ENCODE measurements at regions not wholly inside any gene's neighbourhood (a gene's known extent, or its start where the extent isn't known, plus 50 kb on each side); places are given as distances from the start of the nearest gene placed in this dataset.

DNA sequence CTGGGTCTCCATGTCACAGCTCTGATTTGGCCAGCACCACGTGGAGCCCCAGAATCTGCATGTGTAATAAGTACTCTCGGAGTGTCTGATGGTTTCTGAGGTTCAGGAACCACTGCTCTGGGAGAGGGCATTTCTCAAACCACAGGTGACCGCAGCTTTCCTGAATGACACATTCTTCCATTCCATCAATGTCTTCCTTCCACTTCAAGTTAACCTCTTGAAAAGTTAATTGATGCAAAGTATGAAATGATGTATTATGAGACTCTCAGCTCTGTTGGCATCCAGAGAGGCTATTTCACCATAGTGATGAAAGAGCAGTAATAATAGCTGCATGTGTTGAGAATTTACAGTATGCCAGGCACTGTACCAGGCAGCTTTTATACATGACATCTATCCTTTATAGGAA, 61.3 kb upstream of the CRIM1 start:
- Histone ChIP-seq H3K27me3 (ENCODE audit: control insufficient read depth, insufficient read depth, low read length) (no peaks in the 10 kb centered on the region), H3K4me1 (ENCODE audit: control insufficient read depth in 2 of 3, insufficient read depth in 2 of 3, low read depth in 1 of 3, low read length in 3 of 3) (no peaks in the 10 kb centered on the region), H3K9me3 (ENCODE audit: control insufficient read depth in 2 of 3, insufficient read depth in 1 of 3, low read length in 3 of 3) (no peaks in the 10 kb centered on the region), H3K36me3 (ENCODE audit: control insufficient read depth in 2 of 3, insufficient read depth in 3 of 3, low read length in 3 of 3) (no peaks in the 10 kb centered on the region), H3K4me3 (ENCODE audit: low read length in 3 of 3) (no peak overlapping the region), H3K27ac (ENCODE audit: low read depth in 2 of 2, low read length in 2 of 2) (no peak overlapping the region), H3K9ac (ENCODE audit: low read length in 3 of 3) (no peak overlapping the region)
- FAIRE-seq = no peak
- TF ChIP-seq, protein P1, sequence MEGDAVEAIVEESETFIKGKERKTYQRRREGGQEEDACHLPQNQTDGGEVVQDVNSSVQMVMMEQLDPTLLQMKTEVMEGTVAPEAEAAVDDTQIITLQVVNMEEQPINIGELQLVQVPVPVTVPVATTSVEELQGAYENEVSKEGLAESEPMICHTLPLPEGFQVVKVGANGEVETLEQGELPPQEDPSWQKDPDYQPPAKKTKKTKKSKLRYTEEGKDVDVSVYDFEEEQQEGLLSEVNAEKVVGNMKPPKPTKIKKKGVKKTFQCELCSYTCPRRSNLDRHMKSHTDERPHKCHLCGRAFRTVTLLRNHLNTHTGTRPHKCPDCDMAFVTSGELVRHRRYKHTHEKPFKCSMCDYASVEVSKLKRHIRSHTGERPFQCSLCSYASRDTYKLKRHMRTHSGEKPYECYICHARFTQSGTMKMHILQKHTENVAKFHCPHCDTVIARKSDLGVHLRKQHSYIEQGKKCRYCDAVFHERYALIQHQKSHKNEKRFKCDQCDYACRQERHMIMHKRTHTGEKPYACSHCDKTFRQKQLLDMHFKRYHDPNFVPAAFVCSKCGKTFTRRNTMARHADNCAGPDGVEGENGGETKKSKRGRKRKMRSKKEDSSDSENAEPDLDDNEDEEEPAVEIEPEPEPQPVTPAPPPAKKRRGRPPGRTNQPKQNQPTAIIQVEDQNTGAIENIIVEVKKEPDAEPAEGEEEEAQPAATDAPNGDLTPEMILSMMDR (IDR thresholded peaks at IDR 0.05; ENCODE audit: borderline replicate concordance, extremely low read depth, insufficient read depth) = no peak
- no peak for DNase-seq
- intact Hi-C loops (cut with DNase I) = no loop called here

DNA sequence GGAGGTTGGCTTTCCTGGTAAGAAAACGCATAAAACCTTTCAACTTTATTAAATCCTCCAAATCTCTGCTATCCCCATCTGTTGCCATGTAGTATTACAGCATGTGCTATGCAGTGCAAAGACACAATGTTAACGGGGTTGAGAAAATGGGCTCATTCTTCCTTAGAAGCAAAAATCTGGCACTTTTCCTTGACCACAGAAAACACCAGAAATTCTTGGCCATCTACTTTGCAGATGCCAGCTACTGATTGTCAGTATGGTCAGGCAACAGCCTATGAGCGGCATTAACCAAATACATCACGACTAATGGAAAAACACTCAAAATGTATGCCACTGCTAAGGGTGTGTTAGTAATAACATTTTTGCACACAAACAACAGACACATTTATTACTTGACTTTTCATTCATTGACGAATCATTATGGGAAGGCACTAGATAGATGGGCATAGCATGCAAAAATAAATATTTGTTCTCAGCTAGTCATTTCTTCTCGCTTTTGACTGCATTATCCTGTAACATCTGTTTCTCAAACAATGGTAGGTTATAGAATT, 65.2 kb upstream of the CRIM1 start:
- DNase-seq = no peak
- H3K9ac ChIP-seq (ENCODE audit: low read length in 3 of 3) = no peak overlapping the region
- H3K36me3 ChIP-seq (ENCODE audit: control insufficient read depth in 2 of 3, insufficient read depth in 3 of 3, low read length in 3 of 3) = no peaks in the 10 kb centered on the region
- TF ChIP-seq, protein P1 (IDR thresholded peaks at IDR 0.05; ENCODE audit: borderline replicate concordance, extremely low read depth, insufficient read depth) = no peak
- no peaks in the 10 kb centered on the region for H3K4me1 ChIP-seq (ENCODE audit: control insufficient read depth in 2 of 3, insufficient read depth in 2 of 3, low read depth in 1 of 3, low read length in 3 of 3)
- H3K27me3 ChIP-seq (ENCODE audit: control insufficient read depth, insufficient read depth, low read length) = no peaks in the 10 kb centered on the region
- no peak for FAIRE-seq
- no peak overlapping the region for H3K27ac ChIP-seq (ENCODE audit: low read depth in 2 of 2, low read length in 2 of 2)
- intact Hi-C loops (cut with DNase I) = no loop called here
- no peak overlapping the region for H3K4me3 ChIP-seq (ENCODE audit: low read length in 3 of 3)
- H3K9me3 ChIP-seq (ENCODE audit: control insufficient read depth in 2 of 3, insufficient read depth in 1 of 3, low read length in 3 of 3) = no peaks in the 10 kb centered on the region

DNA sequence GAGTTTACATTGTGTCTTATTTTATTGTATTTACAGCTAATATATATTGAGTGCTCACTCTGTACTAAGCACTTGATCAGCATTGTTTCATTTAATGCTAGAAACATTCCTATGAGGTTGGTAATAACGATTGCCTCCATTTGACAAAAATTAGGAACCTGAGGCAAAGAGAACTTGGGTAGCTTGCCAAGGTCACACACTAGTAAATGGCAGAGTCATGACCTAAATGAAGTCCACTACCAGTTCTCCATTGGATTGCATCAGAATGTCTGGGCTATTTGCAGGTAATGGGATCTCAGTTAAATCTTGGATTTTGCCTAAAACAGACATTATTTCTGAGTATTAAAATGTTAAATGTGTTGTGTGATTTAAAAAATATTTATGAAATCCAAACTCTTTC, 65.8 kb upstream of the CRIM1 start:
- H3K4me1 ChIP-seq (ENCODE audit: control insufficient read depth in 2 of 3, insufficient read depth in 2 of 3, low read depth in 1 of 3, low read length in 3 of 3) = no peaks in the 10 kb centered on the region
- H3K27me3 ChIP-seq (ENCODE audit: control insufficient read depth, insufficient read depth, low read length) = no peaks in the 10 kb centered on the region
- H3K9me3 ChIP-seq (ENCODE audit: control insufficient read depth in 2 of 3, insufficient read depth in 1 of 3, low read length in 3 of 3) = no peaks in the 10 kb centered on the region
- H3K27ac ChIP-seq (ENCODE audit: low read depth in 2 of 2, low read length in 2 of 2) = no peak overlapping the region
- H3K36me3 ChIP-seq (ENCODE audit: control insufficient read depth in 2 of 3, insufficient read depth in 3 of 3, low read length in 3 of 3) = no peaks in the 10 kb centered on the region
- DNase-seq (no peak), FAIRE-seq (no peak)
- intact Hi-C loops (cut with DNase I) = no loop called here
- H3K9ac ChIP-seq (ENCODE audit: low read length in 3 of 3) = no peak overlapping the region
- TF ChIP-seq, protein P1 (IDR thresholded peaks at IDR 0.05; ENCODE audit: borderline replicate concordance, extremely low read depth, insufficient read depth) = no peak
- no peak overlapping the region for H3K4me3 ChIP-seq (ENCODE audit: low read length in 3 of 3)

Data from kidney (tissue), 13 donors.